ENCODE measurements at regions not wholly inside any gene's neighbourhood (a gene's known extent, or its start where the extent isn't known, plus 50 kb on each side); places are given as distances from the start of the nearest gene placed in this dataset.

DNA sequence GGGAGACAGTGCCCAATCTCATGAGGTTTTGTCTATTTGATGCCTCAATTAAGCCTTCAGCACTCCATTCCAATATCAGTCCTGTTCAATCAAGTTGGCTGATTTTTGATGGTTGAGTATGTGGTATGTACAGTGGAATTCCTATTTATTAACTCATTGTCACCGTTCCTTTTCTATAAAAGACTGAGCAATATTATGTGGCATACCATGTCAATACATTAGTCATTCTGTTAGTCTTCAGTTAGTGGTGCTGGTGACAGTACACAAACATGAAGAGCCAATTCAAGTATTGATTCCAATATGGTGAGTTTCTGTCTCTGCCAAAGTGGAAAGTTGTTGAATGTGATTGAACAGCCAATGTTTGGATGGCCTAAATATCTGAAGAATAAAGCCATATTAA lies 1343.9 kb downstream of the SUCLG1 start:
- ATAC-seq (no peak), DNase-seq (no peak)
- Histone ChIP-seq H3K27ac (no peak overlapping the region), H3K36me3 (no peaks in the 10 kb centered on the region), H3K27me3 (ENCODE audit: low read depth) (no peaks in the 10 kb centered on the region), H3K4me1 (no peaks in the 10 kb centered on the region), H3K9me3 (no peaks in the 10 kb centered on the region), H3K4me3 (no peak overlapping the region)
- TF ChIP-seq CTCF (IDR thresholded peaks at IDR 0.05), result no peak
- intact Hi-C loops (cut with DNase I), result no loop called here

DNA sequence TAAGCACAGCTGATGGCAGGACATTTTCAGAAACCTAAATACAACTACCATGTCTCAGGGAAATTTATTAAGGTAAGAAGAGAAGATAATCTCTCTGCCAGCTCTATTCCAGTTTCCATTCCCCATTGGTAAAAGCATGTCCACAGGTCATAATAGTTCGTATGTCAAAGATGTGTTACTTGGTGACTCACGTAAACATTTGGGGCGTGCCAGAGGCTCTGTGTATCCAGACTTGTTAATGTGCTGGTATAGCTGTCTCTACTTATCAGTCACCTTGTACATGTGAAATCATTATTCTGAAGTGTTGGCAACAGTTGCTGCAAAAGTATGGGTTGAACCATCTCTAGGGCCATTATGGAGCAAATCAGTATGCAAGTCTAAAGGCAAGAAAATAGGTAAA lies 1345.1 kb downstream of the SUCLG1 start:
- H3K27ac ChIP-seq, result no peak overlapping the region
- no peak for ATAC-seq
- H3K36me3 ChIP-seq, result no peaks in the 10 kb centered on the region
- intact Hi-C loops (cut with DNase I), result no loop called here
- H3K9me3 ChIP-seq, result no peaks in the 10 kb centered on the region
- no peak overlapping the region for H3K4me3 ChIP-seq
- no peak for DNase-seq
- H3K4me1 ChIP-seq, result no peaks in the 10 kb centered on the region
- no peaks in the 10 kb centered on the region for H3K27me3 ChIP-seq (ENCODE audit: low read depth)
- no peak for TF ChIP-seq CTCF (IDR thresholded peaks at IDR 0.05)

- Histone ChIP-seq H3K36me3 (no peaks in the 10 kb centered on the region), H3K27ac (no peak overlapping the region), H3K4me3 (no peak overlapping the region), H3K4me1 (no peaks in the 10 kb centered on the region), H3K9me3 (no peaks in the 10 kb centered on the region), H3K27me3 (ENCODE audit: low read depth) (no peaks in the 10 kb centered on the region)
- intact Hi-C loops (cut with DNase I), result no loop called here
- no peak for DNase-seq
- TF ChIP-seq CTCF (IDR thresholded peaks at IDR 0.05), result no peak
- ATAC-seq, result no peak
These were observed 1346.2 kb downstream of the SUCLG1 start for GRCh38 chr2:83112858-83113257.

DNA sequence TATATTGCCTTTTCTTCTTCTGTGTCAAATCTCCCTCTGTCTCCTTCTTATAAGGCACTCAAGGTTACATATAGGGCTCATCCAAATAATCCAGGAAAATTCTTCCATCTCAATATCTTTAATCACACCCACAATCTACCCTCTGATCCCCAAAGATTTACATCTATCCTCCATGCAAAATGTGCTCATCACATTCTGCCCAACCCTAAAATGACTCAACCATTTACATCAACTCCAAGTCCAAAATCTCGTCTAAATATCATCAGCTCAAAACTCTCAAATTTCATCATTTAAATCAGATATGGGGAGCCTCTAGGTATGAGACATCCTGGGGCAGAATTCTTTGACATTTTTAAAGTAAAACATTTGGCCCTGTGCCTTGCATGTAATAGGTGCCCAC lies 1349.8 kb downstream of the SUCLG1 start:
- no peak for DNase-seq
- Histone ChIP-seq H3K27ac (no peak overlapping the region), H3K27me3 (ENCODE audit: low read depth) (no peaks in the 10 kb centered on the region), H3K36me3 (no peaks in the 10 kb centered on the region), H3K4me1 (no peaks in the 10 kb centered on the region), H3K9me3 (no peaks in the 10 kb centered on the region), H3K4me3 (no peak overlapping the region)
- no peak for TF ChIP-seq CTCF (IDR thresholded peaks at IDR 0.05)
- intact Hi-C loops (cut with DNase I), result no loop called here
- no peak for ATAC-seq

GRCh38 chr2:83106853-83107252 lies 1352.2 kb downstream of the SUCLG1 start:
- no peaks in the 10 kb centered on the region for H3K9me3 ChIP-seq
- no peaks in the 10 kb centered on the region for H3K36me3 ChIP-seq
- no peaks in the 10 kb centered on the region for H3K27me3 ChIP-seq (ENCODE audit: low read depth)
- TF ChIP-seq CTCF (IDR thresholded peaks at IDR 0.05), result no peak
- H3K27ac ChIP-seq, result no peak overlapping the region
- DNase-seq, result no peak
- no peaks in the 10 kb centered on the region for H3K4me1 ChIP-seq
- no peak overlapping the region for H3K4me3 ChIP-seq
- ATAC-seq, result no peak
- intact Hi-C loops (cut with DNase I), result no loop called here

- no peak for TF ChIP-seq CTCF (IDR thresholded peaks at IDR 0.05)
- no peak overlapping the region for H3K27ac ChIP-seq
- intact Hi-C loops (cut with DNase I), result no loop called here
- no peaks in the 10 kb centered on the region for H3K36me3 ChIP-seq
- H3K4me3 ChIP-seq, result no peak overlapping the region
- DNase-seq (no peak), ATAC-seq (no peak)
- no peaks in the 10 kb centered on the region for H3K4me1 ChIP-seq
- H3K9me3 ChIP-seq, result no peaks in the 10 kb centered on the region
- H3K27me3 ChIP-seq (ENCODE audit: low read depth), result no peaks in the 10 kb centered on the region
These were observed 1354.9 kb downstream of the SUCLG1 start for GRCh38 chr2:83104202-83104601.
